Vagina (tissue), 2 donors: ENCODE measurements at regions not wholly inside any gene's neighbourhood (a gene's known extent, or its start where the extent isn't known, plus 50 kb on each side); places are given as distances from the start of the nearest gene placed in this dataset.

Experiments used
- POLR2AphosphoS5 ChIP-seq, 2 donors: sonication (generic); formaldehyde crosslinking; IDR thresholded peaks; one replicate each; pipeline ENCODE4 v1.9.0; 2017; ENCODE audit warnings: antibody characterized with exemption in 2 of 2, mild to moderate bottlenecking in 2 of 2, low read depth in 1 of 2; ENCODE audit not compliant: insufficient read depth in 1 of 2
- TF ChIP-seq, protein P1 (sequence below), 3 experiments: fragments of 450-650 bp in 2 of 3; fragments of 200-600 bp in 1 of 3; sonication (generic) in 1 of 3; IDR thresholded peaks; one replicate each; pipeline ENCODE4 v1.5.1; 2017 to 2019; ENCODE audit warnings: antibody characterized with exemption in 3 of 3, mild to moderate bottlenecking in 2 of 3, moderate library complexity in 2 of 3

DNA sequence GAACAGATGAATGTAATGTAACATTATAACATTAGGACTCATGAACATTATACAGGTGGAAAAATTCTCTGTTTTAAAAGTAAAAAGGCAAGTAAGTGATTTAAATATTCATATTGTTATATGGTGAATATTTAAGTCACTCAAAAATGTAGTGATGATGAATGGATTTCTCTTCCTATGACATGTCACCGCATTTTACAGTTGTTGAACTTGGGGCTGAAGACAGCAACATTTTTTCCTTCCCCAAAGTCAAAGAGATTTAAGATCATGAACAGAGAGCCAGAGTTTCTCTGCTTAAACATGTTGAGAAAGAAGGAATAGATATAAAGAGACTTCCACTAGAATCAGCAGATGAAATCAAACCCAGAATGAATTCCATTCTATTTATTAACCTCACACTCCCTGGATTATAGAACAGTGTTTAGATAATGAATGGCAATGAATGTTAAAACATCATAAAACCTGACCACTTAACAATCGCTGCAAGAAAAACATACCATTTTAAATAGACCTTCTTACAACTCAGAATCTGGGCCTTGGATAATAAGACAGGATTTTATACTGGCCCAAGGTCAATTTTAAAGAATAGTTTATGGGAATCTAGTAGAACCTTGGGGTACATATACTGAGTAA, 163.6 kb upstream of the SIX2 start:
- TF ChIP-seq, protein P1, sequence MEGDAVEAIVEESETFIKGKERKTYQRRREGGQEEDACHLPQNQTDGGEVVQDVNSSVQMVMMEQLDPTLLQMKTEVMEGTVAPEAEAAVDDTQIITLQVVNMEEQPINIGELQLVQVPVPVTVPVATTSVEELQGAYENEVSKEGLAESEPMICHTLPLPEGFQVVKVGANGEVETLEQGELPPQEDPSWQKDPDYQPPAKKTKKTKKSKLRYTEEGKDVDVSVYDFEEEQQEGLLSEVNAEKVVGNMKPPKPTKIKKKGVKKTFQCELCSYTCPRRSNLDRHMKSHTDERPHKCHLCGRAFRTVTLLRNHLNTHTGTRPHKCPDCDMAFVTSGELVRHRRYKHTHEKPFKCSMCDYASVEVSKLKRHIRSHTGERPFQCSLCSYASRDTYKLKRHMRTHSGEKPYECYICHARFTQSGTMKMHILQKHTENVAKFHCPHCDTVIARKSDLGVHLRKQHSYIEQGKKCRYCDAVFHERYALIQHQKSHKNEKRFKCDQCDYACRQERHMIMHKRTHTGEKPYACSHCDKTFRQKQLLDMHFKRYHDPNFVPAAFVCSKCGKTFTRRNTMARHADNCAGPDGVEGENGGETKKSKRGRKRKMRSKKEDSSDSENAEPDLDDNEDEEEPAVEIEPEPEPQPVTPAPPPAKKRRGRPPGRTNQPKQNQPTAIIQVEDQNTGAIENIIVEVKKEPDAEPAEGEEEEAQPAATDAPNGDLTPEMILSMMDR (IDR thresholded peaks at IDR 0.05), result no peak
- TF ChIP-seq POLR2AphosphoS5 (IDR thresholded peaks at IDR 0.05; ENCODE audit: insufficient read depth in 1 of 2, low read depth in 1 of 2), result no peak
